Lower leg skin (tissue), 4 donors: ENCODE measurements at regions not wholly inside any gene's neighbourhood (a gene's known extent, or its start where the extent isn't known, plus 50 kb on each side); places are given as distances from the start of the nearest gene placed in this dataset.

ENCODE experiments used
- DNase-seq, 2 donors: peaks; one replicate each; pipeline ENCODE4 v3.0.0-alpha.2; 2019; ENCODE audit warnings: low spot score in 2 of 2
- H3K4me3 ChIP-seq: fragments of 200-600 bp; sonication (generic); 2 replicates; pipeline ENCODE4 v1.5.1; 2017; ENCODE audit warnings: mild to moderate bottlenecking, low read depth; ENCODE audit not compliant: poor library complexity, severe bottlenecking
- POLR2A ChIP-seq, 2 donors: fragments of 450-650 bp; IDR thresholded peaks; one replicate each; pipeline ENCODE4 v1.6.1; 2016 to 2017; ENCODE audit warnings: antibody characterized with exemption in 2 of 2, mild to moderate bottlenecking in 1 of 2, moderate library complexity in 1 of 2
- WGBS, 2 donors: methylation state at CpG; one replicate each; pipeline ENCODE4 v1.1.5; 2018; 5-methylcytosine and 5-hydroxymethylcytosine counted together
- intact Hi-C: fragments of 100-400 bp; cut with DNase I; formaldehyde crosslinking; loops from one replicate; pipeline ENCODE4 v1.15.0; 2023; ENCODE audit warnings: low total_unique reads
- TF ChIP-seq, protein P1 (sequence below), 3 donors: fragments of 450-650 bp; IDR thresholded peaks; one replicate each; pipeline ENCODE4 v1.5.1; 2016; ENCODE audit warnings: antibody characterized with exemption in 3 of 3, mild to moderate bottlenecking in 3 of 3, moderate library complexity in 2 of 3

DNA sequence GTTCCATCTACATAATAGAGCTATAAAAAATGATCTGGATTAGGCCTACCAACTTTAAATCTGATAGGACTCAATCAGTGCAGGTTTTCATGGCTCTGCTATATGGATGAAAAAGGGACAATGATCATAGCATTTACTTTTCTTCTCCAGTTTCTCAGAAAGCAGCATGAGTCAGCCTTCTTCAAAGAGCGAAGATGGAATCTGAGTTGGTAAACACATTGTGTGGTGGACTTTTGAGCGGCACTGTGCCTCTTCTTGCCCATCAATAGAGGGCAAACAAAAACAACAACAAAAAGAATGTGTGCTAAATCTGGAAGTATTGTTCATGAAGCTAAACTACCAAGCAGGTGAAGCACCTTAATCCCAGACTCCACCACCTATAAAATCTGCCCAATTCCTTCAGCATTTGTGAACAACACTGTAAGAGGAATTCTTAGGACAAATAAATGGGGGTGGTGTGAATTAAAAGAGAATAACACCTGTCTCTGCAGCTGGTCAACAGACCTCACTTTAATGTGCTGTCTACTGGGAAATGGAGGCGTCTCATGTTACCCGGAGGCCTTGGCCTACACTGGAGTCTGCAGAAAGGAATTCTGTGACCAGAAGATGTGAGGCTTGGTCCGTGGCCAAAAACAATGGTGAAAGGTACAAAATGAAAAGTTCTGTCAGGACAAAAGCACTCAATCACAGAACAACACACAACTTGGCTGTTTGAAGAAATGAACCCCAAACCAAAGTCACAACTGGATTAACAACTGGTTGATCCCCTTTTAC lies 609.0 kb downstream of the IRS1 start:
- no peak for TF ChIP-seq POLR2A (IDR thresholded peaks at IDR 0.05)
- TF ChIP-seq, protein P1, sequence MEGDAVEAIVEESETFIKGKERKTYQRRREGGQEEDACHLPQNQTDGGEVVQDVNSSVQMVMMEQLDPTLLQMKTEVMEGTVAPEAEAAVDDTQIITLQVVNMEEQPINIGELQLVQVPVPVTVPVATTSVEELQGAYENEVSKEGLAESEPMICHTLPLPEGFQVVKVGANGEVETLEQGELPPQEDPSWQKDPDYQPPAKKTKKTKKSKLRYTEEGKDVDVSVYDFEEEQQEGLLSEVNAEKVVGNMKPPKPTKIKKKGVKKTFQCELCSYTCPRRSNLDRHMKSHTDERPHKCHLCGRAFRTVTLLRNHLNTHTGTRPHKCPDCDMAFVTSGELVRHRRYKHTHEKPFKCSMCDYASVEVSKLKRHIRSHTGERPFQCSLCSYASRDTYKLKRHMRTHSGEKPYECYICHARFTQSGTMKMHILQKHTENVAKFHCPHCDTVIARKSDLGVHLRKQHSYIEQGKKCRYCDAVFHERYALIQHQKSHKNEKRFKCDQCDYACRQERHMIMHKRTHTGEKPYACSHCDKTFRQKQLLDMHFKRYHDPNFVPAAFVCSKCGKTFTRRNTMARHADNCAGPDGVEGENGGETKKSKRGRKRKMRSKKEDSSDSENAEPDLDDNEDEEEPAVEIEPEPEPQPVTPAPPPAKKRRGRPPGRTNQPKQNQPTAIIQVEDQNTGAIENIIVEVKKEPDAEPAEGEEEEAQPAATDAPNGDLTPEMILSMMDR (IDR thresholded peaks at IDR 0.05): no peak
- H3K4me3 ChIP-seq: no peak overlapping the region
- no peak for DNase-seq
- WGBS, 2 donors: 79 to 86% methylated on average over 5 of the region's 5 CpGs
- intact Hi-C loops: no loop called here

DNA sequence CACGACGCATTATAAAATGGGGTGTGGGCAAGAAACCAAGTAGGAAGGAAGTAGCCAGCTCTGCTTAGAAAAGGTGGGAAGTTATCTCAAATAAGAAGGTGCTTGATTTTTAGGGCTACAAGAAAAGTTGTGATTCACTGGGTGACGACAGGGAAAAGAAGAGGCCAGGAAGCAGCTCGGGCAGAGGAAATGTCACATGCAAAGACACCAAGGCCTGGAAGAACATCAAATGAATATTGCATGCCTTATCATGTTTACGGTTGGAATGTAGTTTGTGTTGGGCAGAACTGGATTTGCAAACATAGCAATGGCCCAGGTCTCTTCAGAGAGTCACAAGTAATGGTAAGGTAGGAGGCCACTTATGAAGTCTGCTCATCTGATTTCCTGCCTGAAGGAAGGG lies 610.6 kb downstream of the IRS1 start:
- TF ChIP-seq, protein P1 (IDR thresholded peaks at IDR 0.05): no peak
- TF ChIP-seq POLR2A (IDR thresholded peaks at IDR 0.05): no peak
- no peak for DNase-seq
- WGBS, 2 donors: 54 to 60% methylated on average over 5 of the region's 5 CpGs
- intact Hi-C loops: no loop called here
- no peak overlapping the region for H3K4me3 ChIP-seq

GRCh38 chr2:226187616-226188015 lies 612.0 kb downstream of the IRS1 start:
- no peak for DNase-seq

DNA sequence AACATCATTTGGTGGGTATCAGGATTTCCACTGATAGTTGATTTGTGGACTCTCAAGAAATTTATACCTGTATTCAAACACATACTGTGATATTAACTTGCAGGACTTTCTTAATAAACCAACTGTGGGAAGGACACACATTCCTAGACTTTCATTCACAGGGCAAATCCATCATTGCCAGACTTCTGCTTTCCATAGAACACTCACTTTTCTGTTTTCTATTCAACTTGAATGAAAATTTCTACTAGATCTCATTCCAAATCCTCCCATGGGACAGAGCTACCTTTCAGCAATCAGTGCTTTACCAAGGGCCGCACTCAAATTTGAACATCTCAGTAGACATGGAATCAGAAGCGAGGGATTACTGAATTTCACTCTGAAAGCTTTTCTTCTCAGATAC lies 612.5 kb downstream of the IRS1 start:
- no peak for TF ChIP-seq POLR2A (IDR thresholded peaks at IDR 0.05)
- TF ChIP-seq, protein P1 (IDR thresholded peaks at IDR 0.05): no peak
- WGBS, 2 donors: 80 to 83% methylated on average over 2 of the region's 2 CpGs

More at GRCh38 chr2:226187616-226188015, 612.0 kb downstream of the IRS1 start:
- 47 to 64% methylated on average over 2 of the region's 2 CpGs for WGBS, 2 donors
- intact Hi-C loops: no loop called here
- TF ChIP-seq POLR2A (IDR thresholded peaks at IDR 0.05): no peak
- TF ChIP-seq, protein P1 (IDR thresholded peaks at IDR 0.05): no peak
- H3K4me3 ChIP-seq: no peak overlapping the region

GRCh38 chr2:226185616-226186211 lies 613.9 kb downstream of the IRS1 start:
- 8 to 9% methylated on average over 3 of the region's 3 CpGs for WGBS, 2 donors

More for the DNA sequence above, 612.5 kb downstream of the IRS1 start:
- intact Hi-C loops: no loop called here
- DNase-seq: no peak
- no peak overlapping the region for H3K4me3 ChIP-seq

More at GRCh38 chr2:226185616-226186211, 613.9 kb downstream of the IRS1 start:
- no peak for DNase-seq
- intact Hi-C loops: no loop called here
- H3K4me3 ChIP-seq: no peak overlapping the region
- TF ChIP-seq POLR2A (IDR thresholded peaks at IDR 0.05): no peak
- TF ChIP-seq, protein P1 (IDR thresholded peaks at IDR 0.05): no peak
